ENCODE measurements at regions not wholly inside any gene's neighbourhood (a gene's known extent, or its start where the extent isn't known, plus 50 kb on each side); places are given as distances from the start of the nearest gene placed in this dataset.
"Not testable (repeated sequence)": the region's sequence is repeated elsewhere in the genome, so short reads cannot be mapped to it uniquely, and the experiment has no call there.

DNA sequence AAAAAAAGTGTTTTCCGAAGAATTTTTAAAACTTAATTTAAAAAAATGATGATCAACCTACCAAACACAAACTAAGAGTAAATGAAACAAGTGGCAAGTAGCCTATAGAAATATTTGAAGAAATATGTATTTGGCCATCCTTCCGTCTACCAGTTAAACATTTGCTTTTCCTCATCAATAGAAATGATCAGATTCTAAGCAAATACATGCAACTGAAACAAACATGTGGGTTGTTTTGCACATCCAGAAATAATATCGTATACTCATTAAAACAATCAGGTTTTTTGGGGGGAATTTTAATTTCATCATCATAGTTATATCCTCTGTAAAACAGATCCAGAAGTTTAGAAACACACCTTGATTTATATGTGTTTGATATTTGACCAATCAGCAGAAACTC is 1011.7 kb downstream of the GATA3 start:
- in situ Hi-C loops (cut with MboI; ENCODE audit: low sequenced_read_pairs): no loop called here

DNA sequence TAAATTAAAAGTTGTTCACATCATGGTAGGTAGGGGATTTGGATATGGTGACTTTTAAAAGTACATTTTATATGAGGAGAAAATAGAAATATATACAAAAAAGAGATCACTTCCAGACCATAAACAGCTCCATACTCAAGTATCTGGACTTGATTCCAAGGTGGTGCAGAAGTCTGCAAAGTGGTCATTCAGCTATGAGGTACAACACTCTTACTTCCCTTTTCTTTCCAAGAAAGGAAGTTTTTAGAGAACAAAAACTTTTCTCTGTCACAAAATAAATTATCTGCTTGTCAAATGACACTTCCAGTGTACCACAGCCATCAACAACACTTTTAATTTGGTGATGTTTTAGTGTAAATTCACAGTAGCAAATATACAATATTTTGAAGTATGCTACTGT is 1013.5 kb downstream of the GATA3 start:
- in situ Hi-C loops (cut with MboI; ENCODE audit: low sequenced_read_pairs): no loop called here

GRCh38 chr10:9069136-9069535 is 1014.6 kb downstream of the GATA3 start:
- in situ Hi-C loops (cut with MboI; ENCODE audit: low sequenced_read_pairs): no loop called here

- in situ Hi-C loops (cut with MboI; ENCODE audit: low sequenced_read_pairs): no loop called here
Observed at GRCh38 chr10:9075420-9075819, 1020.9 kb downstream of the GATA3 start.

DNA sequence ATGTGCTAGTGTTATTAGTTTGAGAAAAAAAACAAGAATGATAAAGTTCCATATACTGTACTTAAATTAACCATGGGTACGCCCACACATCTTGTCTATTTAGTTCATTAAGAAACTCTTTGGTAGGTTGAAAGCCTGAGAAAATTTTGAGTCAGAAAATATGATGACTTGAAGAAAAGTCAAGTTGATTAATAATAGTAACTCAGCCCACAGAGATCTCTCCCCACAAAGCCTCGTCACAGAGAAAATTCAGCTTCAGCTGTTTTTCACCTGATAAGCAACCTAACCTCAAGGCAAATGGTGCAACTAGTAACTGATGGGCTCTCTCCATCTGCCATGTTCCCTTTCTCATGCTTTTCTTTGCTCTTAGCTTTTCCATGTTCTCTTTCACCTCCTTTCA is 1021.6 kb downstream of the GATA3 start:
- in situ Hi-C loops (cut with MboI; ENCODE audit: low sequenced_read_pairs): no loop called here

DNA sequence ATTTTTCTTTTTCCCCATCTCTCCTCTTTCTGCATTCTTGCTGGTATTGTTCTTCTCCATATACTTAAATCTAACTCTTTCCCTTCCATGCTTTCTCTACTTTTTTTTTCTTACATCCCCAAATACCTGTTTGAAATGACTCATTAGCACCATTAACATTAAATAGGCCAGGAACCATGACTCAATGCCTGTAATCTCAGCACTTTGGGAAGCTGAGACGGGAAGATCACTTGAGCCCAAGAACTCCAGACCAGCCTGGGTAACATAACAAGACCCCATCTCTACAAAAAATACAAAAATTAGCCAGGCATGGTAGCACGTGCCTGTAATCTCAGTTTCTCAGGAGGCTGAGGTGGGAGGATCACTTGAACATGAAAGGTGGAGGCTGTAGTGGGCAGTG is 1026.8 kb downstream of the GATA3 start:
- in situ Hi-C loops (cut with MboI; ENCODE audit: low sequenced_read_pairs): no loop called here

- in situ Hi-C loops (cut with MboI; ENCODE audit: low sequenced_read_pairs): no loop called here
Observed at GRCh38 chr10:9081961-9082360, 1027.5 kb downstream of the GATA3 start.

GRCh38 chr10:9091530-9092093 is 1037.1 kb downstream of the GATA3 start:
- in situ Hi-C loops (cut with MboI; ENCODE audit: low sequenced_read_pairs): no loop called here

DNA sequence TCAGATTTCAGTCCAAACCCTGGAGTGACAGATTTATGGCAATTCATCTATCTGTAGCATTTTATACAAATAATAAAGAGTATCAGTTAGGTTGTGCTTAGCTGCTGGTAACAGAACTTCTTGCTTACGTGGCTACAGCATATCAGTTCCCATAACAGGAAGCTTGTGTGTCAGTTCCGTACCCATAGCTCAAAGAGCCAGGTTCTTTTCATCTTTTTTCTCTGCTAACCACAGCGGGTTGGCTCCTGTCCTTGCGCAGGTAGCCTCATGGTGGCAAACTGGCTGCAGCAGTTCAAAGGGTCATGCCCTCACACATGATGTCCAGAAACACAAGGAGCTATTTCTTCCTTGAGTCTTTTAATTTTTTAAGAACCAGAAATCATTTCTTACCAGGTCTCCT is 1041.8 kb downstream of the GATA3 start:
- in situ Hi-C loops (cut with MboI; ENCODE audit: low sequenced_read_pairs): no loop called here

DNA sequence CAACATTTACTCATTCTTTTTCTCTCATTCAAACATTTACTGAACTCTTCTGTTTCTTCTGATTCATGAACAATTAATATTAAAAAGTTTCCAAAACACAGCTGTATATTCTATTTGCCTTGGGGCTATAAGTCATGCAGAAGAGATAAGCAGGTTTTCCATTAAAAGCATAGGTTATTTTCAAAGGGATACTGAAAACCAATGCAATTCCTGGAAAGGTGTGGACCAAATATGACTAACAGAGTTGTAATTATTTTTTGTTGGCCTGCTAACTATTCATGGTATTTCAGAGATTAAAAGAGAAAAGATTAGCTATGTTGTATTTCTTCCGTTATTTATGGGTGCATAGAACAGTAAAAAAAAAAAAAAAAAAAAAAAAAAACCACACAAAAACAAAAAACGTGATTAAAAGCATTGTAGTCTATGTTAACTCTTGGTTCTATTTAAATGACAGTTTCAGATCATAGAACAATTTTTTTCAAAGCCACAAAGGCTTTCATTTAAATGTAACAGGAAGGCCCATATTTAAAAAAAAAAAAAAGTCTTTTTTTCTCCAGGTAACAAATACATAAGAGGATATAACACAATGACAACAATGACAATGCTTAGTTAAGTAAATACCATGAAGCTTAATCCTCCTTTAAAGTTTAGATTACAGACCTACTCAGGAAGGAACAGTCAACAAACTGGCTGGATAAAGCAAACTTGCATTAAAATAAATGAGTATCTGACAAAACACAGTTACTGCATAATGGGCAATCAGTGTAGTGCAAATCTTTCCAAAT is 1042.9 kb downstream of the GATA3 start:
- in situ Hi-C loops (cut with MboI; ENCODE audit: low sequenced_read_pairs): no loop called here

DNA sequence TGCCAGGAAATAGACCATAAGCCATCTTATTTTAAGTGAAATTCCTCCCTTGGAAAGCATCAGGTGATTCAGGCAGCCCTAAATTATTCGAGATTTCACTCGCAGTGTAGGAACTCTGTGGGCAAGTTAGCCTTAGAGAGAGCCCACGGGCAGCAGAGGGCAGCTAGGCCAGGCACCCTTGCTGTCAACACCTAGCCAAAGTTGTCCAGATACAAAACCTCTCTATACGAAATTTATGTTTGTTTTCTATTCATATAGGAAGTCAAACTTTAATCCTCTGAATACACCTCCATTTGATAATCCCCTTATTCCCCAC is 1043.5 kb downstream of the GATA3 start:
- in situ Hi-C loops (cut with MboI; ENCODE audit: low sequenced_read_pairs): no loop called here

DNA sequence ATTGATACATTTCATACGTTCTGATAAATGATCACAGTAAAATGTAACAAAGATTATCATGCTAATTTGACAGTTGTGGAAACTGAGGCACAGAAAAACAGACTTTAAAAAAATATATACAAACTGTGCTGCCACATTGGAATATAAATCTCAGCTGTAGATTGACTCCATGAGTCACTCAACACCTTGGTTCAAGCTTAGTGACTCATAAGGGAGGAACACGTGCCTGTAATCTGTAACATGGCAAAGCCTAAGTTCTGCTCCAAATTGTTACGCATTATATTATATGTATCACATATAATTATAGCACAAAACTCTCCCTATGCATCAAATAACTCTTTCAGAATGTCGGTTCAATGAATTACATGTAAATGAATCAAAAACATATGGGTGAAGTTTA is 1047.5 kb downstream of the GATA3 start:
- in situ Hi-C loops (cut with MboI; ENCODE audit: low sequenced_read_pairs): no loop called here

DNA sequence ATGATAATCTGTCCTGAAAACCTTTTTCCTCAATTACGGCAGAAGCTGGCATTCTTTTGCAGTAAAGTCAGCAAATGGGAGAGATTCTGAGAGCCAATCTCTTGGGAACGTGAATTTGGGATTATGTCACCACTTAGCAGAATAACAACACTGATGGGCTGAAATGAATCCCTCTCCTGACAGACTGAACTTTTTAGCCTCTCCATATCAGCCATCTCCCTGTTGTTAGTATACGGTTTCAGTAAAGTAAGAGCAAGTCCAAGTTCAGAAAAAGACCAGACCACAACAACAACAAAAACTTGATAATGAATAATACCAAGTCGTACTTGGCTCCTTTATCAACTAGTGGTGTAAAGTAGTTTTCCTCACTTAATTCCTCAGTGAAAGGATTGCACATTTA is 1048.8 kb downstream of the GATA3 start:
- in situ Hi-C loops (cut with MboI; ENCODE audit: low sequenced_read_pairs): no loop called here

DNA sequence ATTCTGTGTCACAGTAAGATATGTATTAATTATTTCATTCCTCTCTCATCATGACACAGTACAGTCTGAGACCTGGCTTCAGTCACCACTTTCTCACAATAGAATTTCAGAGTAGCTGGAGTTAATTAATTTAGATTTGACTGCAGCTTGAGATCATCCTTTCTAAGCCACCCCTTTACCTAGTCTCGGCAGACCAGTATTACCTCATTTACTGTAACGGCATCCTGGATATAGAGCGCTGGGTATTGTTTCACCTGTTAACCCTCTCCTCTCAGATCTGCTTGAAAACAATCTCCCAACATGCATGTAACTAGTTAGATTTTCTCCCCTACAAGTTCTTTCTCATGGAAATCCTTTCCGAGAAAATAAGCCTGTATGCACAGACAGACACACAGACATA is 1057.5 kb downstream of the GATA3 start:
- in situ Hi-C loops (cut with MboI; ENCODE audit: low sequenced_read_pairs): no loop called here

GRCh38 chr10:9126728-9127127 is 1072.2 kb downstream of the GATA3 start:
- in situ Hi-C loops (cut with MboI; ENCODE audit: low sequenced_read_pairs): no loop called here

DNA sequence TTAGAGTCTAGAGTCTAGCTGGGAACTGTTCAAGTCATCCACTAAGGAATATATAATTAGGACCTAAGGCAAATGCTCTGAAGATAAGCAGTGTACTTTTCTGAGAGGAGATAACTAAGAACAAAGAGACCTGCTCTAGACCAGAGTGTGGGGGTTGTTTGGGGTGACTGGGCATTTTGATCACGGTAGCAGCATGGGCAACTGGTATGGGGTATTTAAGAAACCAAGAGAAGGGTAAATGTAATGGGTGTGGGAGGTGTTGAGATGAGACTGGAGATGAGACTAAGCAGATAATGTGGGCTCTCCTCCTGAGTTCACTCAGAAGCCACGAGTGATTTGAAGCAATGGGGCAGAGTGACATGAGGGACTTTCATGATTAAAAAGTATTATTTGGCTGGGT is 1082.9 kb downstream of the GATA3 start:
- in situ Hi-C loops (cut with MboI; ENCODE audit: low sequenced_read_pairs): no loop called here

DNA sequence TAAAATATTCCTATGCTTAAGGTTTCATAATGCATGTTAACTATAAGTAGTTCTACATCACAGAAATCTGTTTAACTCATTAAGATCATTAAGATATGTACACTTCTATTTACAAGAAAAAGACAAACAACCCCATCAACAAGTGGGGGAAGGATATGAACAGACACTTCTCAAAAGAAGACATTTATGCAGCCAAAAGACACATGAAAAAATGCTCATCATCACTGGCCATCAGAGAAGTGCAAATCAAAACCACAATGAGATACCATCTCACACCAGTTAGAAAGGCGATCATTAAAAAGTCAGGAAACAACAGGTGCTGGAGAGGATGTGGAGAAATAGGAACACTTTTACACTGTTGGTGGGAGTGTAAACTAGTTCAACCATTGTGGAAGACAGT is 1084.3 kb downstream of the GATA3 start:
- in situ Hi-C loops (cut with MboI; ENCODE audit: low sequenced_read_pairs): not testable (repeated sequence)

DNA sequence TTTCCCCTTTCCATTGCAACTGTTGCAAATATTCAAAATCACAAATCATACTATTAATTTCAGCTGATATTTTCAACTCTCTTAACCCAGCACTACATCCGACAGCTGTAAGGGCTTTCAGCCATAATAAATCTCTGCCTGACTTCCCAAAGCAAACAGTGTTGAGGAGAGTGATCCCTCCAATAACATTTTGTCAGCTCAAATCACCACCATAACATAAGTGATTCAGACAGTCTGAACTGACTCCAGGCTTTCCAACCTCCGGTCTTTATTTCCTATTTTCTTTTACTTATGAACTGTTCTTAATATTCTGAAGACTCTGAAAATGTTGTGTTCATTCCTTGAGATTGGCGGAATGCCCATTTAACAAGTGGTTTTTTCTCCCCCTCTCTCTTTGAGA is 1085.9 kb downstream of the GATA3 start:
- in situ Hi-C loops (cut with MboI; ENCODE audit: low sequenced_read_pairs): no loop called here

- in situ Hi-C loops (cut with MboI; ENCODE audit: low sequenced_read_pairs): no loop called here
Observed at GRCh38 chr10:9147475-9147874, 1093.0 kb downstream of the GATA3 start.

DNA sequence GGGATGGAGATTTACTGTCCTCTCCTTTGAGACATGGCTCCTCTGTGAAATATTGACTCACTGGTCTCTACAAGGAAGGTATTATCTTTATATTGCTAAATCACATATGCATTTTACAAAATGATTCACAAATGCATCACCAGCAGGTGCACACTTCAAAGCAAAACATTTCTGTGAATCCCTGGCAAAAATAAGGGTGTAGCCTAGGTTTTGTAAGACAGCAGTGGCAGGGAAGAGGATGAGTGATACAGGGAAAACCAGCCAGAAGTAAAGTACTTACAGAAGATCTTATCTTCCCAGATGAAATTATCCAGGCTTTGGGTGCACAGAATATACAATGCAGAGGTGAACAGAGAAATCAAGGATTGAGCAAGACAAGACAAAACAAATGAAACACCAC is 1094.6 kb downstream of the GATA3 start:
- in situ Hi-C loops (cut with MboI; ENCODE audit: low sequenced_read_pairs): no loop called here

DNA sequence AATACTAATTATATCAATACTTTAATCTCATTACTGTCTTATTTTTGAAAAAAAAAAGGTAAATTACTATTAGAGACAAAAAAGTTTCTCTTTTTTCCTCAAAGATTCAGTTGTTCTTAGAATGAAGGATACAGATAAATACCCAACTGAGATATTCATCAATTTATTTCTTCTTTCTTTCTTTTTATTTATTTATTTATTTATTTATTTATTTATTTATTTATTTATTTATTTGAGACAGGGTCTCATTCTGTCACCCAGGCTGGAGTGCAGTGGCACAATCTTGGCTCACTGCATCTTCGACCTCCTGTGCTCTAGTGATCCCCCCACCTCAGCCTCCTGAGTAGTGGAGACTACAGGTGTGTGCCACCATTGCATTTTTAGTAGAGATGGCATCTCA is 1098.6 kb downstream of the GATA3 start:
- in situ Hi-C loops (cut with MboI; ENCODE audit: low sequenced_read_pairs): not testable (repeated sequence)

GRCh38 chr10:9157656-9158055 is 1103.2 kb downstream of the GATA3 start:
- in situ Hi-C loops (cut with MboI; ENCODE audit: low sequenced_read_pairs): no loop called here

DNA sequence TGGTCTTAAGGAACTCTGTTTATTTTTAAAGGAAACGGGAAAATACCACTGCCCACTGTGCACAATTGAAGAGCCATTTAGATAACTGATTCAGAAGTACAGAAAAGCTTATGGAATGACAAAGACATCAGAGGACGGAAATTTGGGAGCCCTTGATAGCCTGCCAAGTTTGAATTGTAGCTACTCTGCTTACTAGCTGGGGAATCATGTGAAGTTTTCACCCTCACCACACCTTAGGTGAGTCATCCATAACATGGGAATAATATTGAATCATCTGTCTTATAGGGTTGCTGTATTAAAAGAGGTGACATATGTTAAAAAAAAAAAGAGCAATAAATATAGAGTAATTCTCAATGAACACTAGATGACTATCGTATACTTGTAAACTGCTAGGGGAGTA is 1104.2 kb downstream of the GATA3 start:
- in situ Hi-C loops (cut with MboI; ENCODE audit: low sequenced_read_pairs): no loop called here

All from HL-60/S4 treated with retinoic acid at 250 ng/mL for 4 days and 3 days (cell line).